Fibroblast of lung (primary cell): ENCODE measurements at regions not wholly inside any gene's neighbourhood (a gene's known extent, or its start where the extent isn't known, plus 50 kb on each side); places are given as distances from the start of the nearest gene placed in this dataset.

ENCODE experiments used
- DNase-seq, 2 donors: peaks; one replicate each; pipeline versions ENCODE4 v3.0.0 to v3.0.0-alpha.2; 2010; ENCODE audit warnings: low read depth in 2 of 2
- H2AFZ ChIP-seq: 2 replicates; pipeline ENCODE4 v1.5.1; 2012; ENCODE audit warnings: low read length, control low read depth, inconsistent platforms
- H3K27ac ChIP-seq: 2 replicates; pipeline ENCODE4 v1.5.1; 2011; ENCODE audit warnings: low read length, control low read depth; ENCODE audit not compliant: insufficient read depth
- H3K27me3 ChIP-seq: 2 replicates; pipeline ENCODE4 v1.5.1; 2011; ENCODE audit warnings: mild to moderate bottlenecking, low read length; ENCODE audit not compliant: control insufficient read depth, insufficient read depth
- H3K36me3 ChIP-seq: 2 replicates; pipeline ENCODE4 v1.5.1; 2011; ENCODE audit warnings: low read length; ENCODE audit not compliant: control insufficient read depth, insufficient read depth
- H3K4me1 ChIP-seq: 2 replicates; pipeline ENCODE4 v1.5.1; 2011; ENCODE audit warnings: low read length; ENCODE audit not compliant: control insufficient read depth, insufficient read depth; ENCODE audit errors: extremely low read depth
- H3K4me2 ChIP-seq: 2 replicates; pipeline ENCODE4 v1.5.1; 2011; ENCODE audit warnings: low read length, control low read depth; ENCODE audit not compliant: insufficient read depth; ENCODE audit errors: extremely low read depth
- H3K4me3 ChIP-seq, 4 experiments: fragments of 200-600 bp in 1 of 4; sonication (generic) in 1 of 4; replicated peaks in 1 of 4; 2 replicates each; pipeline ENCODE4 v1.5.1; 2011 to 2016; ENCODE audit warnings: low read length in 4 of 4, low read depth in 3 of 4, mild to moderate bottlenecking in 3 of 4, control low read depth in 2 of 4, inconsistent platforms in 1 of 4, mixed read lengths in 1 of 4; ENCODE audit not compliant: insufficient read depth in 1 of 4; ENCODE audit errors: control extremely low read depth in 1 of 4
- H3K79me2 ChIP-seq: 2 replicates; pipeline ENCODE4 v1.5.1; 2012; ENCODE audit warnings: mild to moderate bottlenecking, low read length, inconsistent platforms; ENCODE audit not compliant: control insufficient read depth, insufficient read depth
- H3K9ac ChIP-seq: 2 replicates; pipeline ENCODE4 v1.5.1; 2011; ENCODE audit warnings: mild to moderate bottlenecking, low read length, control low read depth; ENCODE audit not compliant: insufficient read depth
- H3K9me3 ChIP-seq: 2 replicates; pipeline ENCODE4 v1.5.1; 2012; ENCODE audit warnings: low read depth, low read length; ENCODE audit not compliant: control insufficient read depth, insufficient read depth
- H4K20me1 ChIP-seq: 2 replicates; pipeline ENCODE4 v1.5.1; 2011; ENCODE audit warnings: low read length; ENCODE audit not compliant: control insufficient read depth, insufficient read depth; ENCODE audit errors: extremely low read depth
- CTCF ChIP-seq, 2 donors: IDR thresholded peaks in 1 of 2; conservative IDR thresholded peaks in 1 of 2; 1 replicate in 1 of 2; 2 replicates in 1 of 2; pipeline ENCODE4 v1.5.1; 2011 to 2012; ENCODE audit warnings: low read length in 2 of 2, control low read depth in 1 of 2, inconsistent platforms in 1 of 2, low read depth in 1 of 2, mild to moderate bottlenecking in 1 of 2
- EZH2 ChIP-seq: IDR thresholded peaks from 2 replicates; pipeline ENCODE4 v1.5.1; 2012; ENCODE audit warnings: low read length, control low read depth, mild to moderate bottlenecking; ENCODE audit errors: missing control alignments

- no peak overlapping the region for H3K4me3 ChIP-seq
- H3K4me2 ChIP-seq: no peak overlapping the region
Measured at GRCh38 chr12:87828382-87828973, 200.7 kb downstream of the C12orf50 start.

DNA sequence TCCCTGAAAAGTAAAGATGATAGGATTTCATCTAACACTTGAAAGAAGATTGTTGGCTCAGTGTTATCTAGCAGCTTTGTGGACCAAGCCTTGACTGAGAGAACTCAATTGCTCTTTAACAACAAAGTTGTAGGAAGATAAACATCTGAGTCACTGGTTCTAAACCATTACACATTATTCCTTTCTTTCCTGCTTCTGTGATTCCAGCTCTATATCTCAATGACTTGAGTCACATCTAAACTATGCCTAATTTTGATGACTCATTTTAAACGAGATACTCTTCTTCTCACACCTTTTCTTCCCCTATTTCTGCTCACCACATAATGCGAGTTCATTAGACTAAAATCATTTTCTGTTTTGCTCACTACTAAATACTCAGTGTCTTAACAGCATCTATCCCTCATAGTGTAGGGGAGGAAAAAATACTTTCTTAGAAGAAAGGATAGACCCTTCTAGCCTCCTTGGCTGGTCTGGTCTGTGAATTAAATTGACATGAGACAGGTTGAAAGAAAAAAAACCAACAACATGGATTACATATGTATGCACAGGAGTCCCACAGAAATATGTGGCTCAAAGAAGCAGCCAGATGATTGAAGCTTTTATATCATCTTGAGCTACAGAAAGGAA lies 201.4 kb downstream of the C12orf50 start:
- no peaks in the 10 kb centered on the region for H3K79me2 ChIP-seq
- H3K9ac ChIP-seq: no peak overlapping the region
- H4K20me1 ChIP-seq: no peaks in the 10 kb centered on the region
- H3K27me3 ChIP-seq: no peaks in the 10 kb centered on the region
- no peaks in the 10 kb centered on the region for H3K36me3 ChIP-seq
- no peak for TF ChIP-seq EZH2
- TF ChIP-seq CTCF (conservative IDR thresholded peaks at IDR 0.05 in 1 of 2, IDR thresholded peaks at IDR 0.05 in 1 of 2; ENCODE audit: low read depth in 1 of 2, low read length in 2 of 2): no peak
- no peak overlapping the region for H3K4me3 ChIP-seq
- no peak overlapping the region for H3K4me2 ChIP-seq
- DNase-seq: peak; percentile 59 to 88
- H3K4me1 ChIP-seq: no peaks in the 10 kb centered on the region
- H3K27ac ChIP-seq: no peak overlapping the region
- no peaks in the 10 kb centered on the region for H3K9me3 ChIP-seq
- no peak overlapping the region for H2AFZ ChIP-seq

More at GRCh38 chr12:87828382-87828973, 200.7 kb downstream of the C12orf50 start:
- H3K4me1 ChIP-seq: no peaks in the 10 kb centered on the region
- H3K9ac ChIP-seq: no peak overlapping the region
- TF ChIP-seq EZH2: no peak
- TF ChIP-seq CTCF (conservative IDR thresholded peaks at IDR 0.05 in 1 of 2, IDR thresholded peaks at IDR 0.05 in 1 of 2; ENCODE audit: low read depth in 1 of 2, low read length in 2 of 2): no peak
- H3K36me3 ChIP-seq: no peaks in the 10 kb centered on the region
- no peaks in the 10 kb centered on the region for H3K27me3 ChIP-seq
- H2AFZ ChIP-seq: no peak overlapping the region
- no peaks in the 10 kb centered on the region for H3K79me2 ChIP-seq
- H3K9me3 ChIP-seq: no peaks in the 10 kb centered on the region
- no peak for DNase-seq
- H3K27ac ChIP-seq: no peak overlapping the region
- no peaks in the 10 kb centered on the region for H4K20me1 ChIP-seq

- no peaks in the 10 kb centered on the region for H3K79me2 ChIP-seq
- H2AFZ ChIP-seq: no peak overlapping the region
- H3K9me3 ChIP-seq: no peaks in the 10 kb centered on the region
- H3K27me3 ChIP-seq: no peaks in the 10 kb centered on the region
- no peak for DNase-seq
- H3K4me1 ChIP-seq: no peaks in the 10 kb centered on the region
- H3K4me2 ChIP-seq: no peak overlapping the region
- H3K36me3 ChIP-seq: no peaks in the 10 kb centered on the region
- no peak overlapping the region for H3K9ac ChIP-seq
- H4K20me1 ChIP-seq: no peaks in the 10 kb centered on the region
- H3K27ac ChIP-seq: no peak overlapping the region
- no peak overlapping the region for H3K4me3 ChIP-seq
- no peak for TF ChIP-seq EZH2
- TF ChIP-seq CTCF (conservative IDR thresholded peaks at IDR 0.05 in 1 of 2, IDR thresholded peaks at IDR 0.05 in 1 of 2; ENCODE audit: low read depth in 1 of 2, low read length in 2 of 2): no peak
Measured at GRCh38 chr12:87822923-87823322, 206.3 kb downstream of the C12orf50 start.
